GM10248 (cell line): ENCODE measurements at regions not wholly inside any gene's neighbourhood (a gene's known extent, or its start where the extent isn't known, plus 50 kb on each side); places are given as distances from the start of the nearest gene placed in this dataset.
"Not testable (repeated sequence)": the region's sequence is repeated elsewhere in the genome, so short reads cannot be mapped to it uniquely, and the experiment has no call there.

Experiments
- CTCF ChIA-PET: fragments of 300-600 bp; sonication (Branson Sonifier 250); formaldehyde crosslinking; extraction: SDS; loops from one replicate; lab custom pipeline; 2021; ENCODE audit warnings: antibody characterized with exemption; lab: Yijun Ruan, JAX
- POLR2A ChIA-PET: fragments of 350-650 bp; sonication (Branson Sonifier 250); formaldehyde crosslinking; extraction: SDS; loops from one replicate; lab custom pipeline; 2020; ENCODE audit warnings: antibody characterized with exemption; lab: Yijun Ruan, JAX
- DNase-seq: peaks from one replicate; pipeline ENCODE4 v3.0.0; 2012; ENCODE audit errors: extremely low spot score
- TF ChIP-seq, protein P1 (sequence below): IDR thresholded peaks from 2 replicates; pipeline ENCODE4 v1.5.1; 2012; ENCODE audit warnings: mild to moderate bottlenecking, low read depth; ENCODE audit errors: extremely low read depth, missing control alignments, control extremely low read depth

DNA sequence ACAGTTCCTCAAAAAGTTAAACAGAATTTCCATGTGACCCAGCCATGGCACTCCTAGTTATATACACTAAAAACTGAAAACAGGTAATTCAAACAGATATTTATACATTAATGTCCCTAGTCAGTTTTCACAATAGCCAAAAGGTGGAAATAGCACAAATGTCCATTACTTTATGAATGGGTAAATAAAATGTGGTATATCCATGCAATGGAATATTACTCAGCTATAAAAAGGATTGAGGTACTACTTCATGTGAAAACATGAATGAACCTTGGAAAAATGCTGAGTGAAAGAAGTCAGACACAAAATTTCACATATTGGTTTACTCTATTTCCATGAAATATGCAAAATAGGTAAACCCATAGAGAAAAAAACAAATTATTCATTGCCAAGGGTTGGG, 351.8 kb upstream of the AMOT start:
- TF ChIP-seq, protein P1, sequence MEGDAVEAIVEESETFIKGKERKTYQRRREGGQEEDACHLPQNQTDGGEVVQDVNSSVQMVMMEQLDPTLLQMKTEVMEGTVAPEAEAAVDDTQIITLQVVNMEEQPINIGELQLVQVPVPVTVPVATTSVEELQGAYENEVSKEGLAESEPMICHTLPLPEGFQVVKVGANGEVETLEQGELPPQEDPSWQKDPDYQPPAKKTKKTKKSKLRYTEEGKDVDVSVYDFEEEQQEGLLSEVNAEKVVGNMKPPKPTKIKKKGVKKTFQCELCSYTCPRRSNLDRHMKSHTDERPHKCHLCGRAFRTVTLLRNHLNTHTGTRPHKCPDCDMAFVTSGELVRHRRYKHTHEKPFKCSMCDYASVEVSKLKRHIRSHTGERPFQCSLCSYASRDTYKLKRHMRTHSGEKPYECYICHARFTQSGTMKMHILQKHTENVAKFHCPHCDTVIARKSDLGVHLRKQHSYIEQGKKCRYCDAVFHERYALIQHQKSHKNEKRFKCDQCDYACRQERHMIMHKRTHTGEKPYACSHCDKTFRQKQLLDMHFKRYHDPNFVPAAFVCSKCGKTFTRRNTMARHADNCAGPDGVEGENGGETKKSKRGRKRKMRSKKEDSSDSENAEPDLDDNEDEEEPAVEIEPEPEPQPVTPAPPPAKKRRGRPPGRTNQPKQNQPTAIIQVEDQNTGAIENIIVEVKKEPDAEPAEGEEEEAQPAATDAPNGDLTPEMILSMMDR: no peak
- ChIA-PET CTCF (no interaction called here), POLR2A (no interaction called here)

DNA sequence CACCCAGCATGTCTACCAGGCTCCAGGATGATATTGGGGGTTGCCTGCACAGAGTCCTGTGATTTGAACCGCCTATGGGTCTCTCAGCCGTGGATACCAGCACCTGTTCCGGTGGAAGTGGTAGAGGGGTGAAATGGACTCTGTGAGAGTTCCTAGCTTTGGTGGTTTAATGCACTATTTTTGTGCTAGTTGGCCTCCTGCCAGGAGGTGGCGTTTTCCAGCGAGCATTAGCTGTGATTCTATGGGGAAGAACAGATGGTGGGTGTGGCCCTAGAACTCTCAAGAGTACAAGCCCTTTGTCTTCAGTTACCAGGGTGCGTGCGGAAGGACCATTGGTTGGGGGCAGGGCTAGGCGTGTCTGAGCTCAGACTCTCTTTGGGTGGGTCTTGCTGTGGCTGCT, 316.9 kb upstream of the AMOT start:
- TF ChIP-seq, protein P1: no peak
- ChIA-PET POLR2A (no interaction called here), CTCF (no interaction called here)
- no peak for DNase-seq

More for the DNA sequence above, 351.8 kb upstream of the AMOT start:
- no peak for DNase-seq

DNA sequence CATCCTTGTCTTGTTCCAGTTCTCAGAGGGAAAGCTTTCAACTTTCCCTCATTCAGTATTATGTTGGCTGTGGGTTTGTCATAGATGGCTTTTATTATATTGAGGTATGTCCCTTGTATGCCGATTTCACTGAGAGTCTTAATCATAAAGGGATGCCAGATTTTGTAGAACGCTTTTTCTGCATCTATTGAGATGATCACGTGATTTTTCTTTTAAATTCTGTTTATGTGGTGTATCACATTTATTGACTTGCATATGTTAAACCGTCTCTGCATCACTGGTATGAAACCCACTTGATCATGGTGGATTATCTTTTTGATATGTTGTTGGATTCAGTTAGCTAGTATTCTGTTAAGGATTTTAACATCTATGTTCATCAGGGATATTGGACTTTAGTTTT, 313.7 kb upstream of the AMOT start:
- CTCF ChIA-PET, POLR2A ChIA-PET, DNase-seq: not testable (repeated sequence)

DNA sequence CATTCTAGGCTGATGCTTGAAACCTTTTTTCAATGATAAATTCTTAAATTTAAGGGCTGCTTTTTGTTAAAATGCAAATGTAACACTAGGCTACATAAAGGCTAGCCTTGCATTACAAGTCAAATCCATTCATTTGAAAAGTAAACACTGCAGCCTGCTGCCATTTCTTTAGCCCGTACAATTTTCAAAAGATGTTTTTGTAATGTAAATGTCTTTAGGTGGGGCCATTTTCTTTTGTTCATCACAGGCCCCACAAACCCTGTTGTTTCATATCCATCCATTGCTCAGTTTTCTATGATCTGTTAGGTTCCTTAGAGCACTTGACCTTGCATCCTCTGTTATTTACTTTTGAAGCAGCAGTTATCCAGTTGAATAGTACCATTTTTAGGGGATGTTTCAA, 296.2 kb upstream of the AMOT start:
- TF ChIP-seq, protein P1: no peak
- POLR2A ChIA-PET: no interaction called here
- no peak for DNase-seq
- CTCF ChIA-PET: no interaction called here

DNA sequence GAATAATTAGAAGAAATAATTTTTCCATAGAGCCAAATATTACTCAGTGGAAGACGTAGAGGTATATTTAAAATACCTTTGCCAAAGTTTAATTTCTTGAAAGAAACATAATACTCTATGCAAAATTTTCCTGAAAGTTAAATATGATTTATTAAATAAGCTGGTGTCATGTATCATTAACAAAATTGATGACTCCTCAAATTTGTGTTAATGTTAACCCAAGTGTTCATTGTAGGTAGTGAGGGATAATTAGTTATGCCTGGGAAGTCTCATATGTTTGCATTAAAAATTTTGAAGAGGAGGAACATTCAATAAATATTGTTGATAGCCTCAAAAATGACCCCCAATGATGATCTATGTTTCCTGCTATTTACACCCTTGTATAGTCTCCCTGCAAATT, 292.7 kb upstream of the AMOT start:
- ChIA-PET CTCF (no interaction called here), POLR2A (no interaction called here)

DNA sequence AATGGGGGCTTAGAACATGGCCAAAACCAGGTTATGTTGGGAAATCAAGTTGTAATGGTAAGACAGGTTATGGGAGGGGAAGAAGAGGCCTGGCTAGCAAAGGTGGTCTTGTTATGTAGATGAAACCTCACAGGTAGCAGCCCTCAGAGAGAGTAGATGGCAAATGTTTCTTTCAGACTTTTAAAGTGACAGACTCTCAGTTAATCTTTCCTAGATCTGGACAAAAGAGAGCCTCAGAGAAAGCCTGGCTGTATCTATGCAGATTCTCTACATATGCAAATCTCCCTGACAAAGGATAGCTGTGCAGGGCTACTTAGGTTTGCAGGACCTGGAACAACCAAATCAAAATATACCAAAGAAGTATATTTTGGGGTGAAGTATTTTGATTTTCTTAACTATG, 284.1 kb upstream of the AMOT start:
- TF ChIP-seq, protein P1: no peak
- CTCF ChIA-PET: no interaction called here
- POLR2A ChIA-PET: no interaction called here
- DNase-seq: no peak

More for the DNA sequence above, 292.7 kb upstream of the AMOT start:
- TF ChIP-seq, protein P1: no peak
- DNase-seq: no peak

DNA sequence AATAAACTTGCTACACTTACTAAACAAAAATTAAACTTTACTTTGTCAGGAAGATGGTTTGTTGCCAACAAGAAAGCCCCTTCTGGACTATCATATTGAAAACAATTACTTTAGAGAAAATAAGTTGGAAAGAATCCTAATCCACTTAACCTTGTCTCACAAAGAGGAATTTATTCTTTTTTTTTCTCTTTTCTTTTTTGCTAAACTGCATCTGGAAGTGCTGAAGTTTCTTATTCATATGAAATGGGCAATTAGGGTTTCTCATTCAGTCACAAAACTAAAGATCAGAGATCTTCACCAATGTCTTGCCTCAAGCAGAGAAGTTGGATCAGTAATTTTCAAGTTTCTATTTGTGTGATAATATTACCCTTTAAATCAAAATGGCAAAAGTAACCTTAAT, 234.9 kb upstream of the AMOT start:
- CTCF ChIA-PET: no interaction called here

More for the DNA sequence above, 234.9 kb upstream of the AMOT start:
- no peak for DNase-seq
- TF ChIP-seq, protein P1: no peak
- POLR2A ChIA-PET: no interaction called here
